A549 (cell line): ENCODE measurements at regions not wholly inside any gene's neighbourhood (a gene's known extent, or its start where the extent isn't known, plus 50 kb on each side); places are given as distances from the start of the nearest gene placed in this dataset.

ENCODE experiments used
- ATAC-seq, 2 experiments: fragments of 200-7000 bp in 1 of 2; fragments of >200 bp in 1 of 2; cut with Nextera tagmentation in 1 of 2; cut with Tn5 transposase in 1 of 2; 3 replicates each; pipeline versions ENCODE4 v1.8.0 to v1.9.1; 2018 to 2020; ENCODE audit warnings: mild to moderate bottlenecking in 1 of 2, moderate library complexity in 1 of 2
- CTCF ChIA-PET: fragments of 300-600 bp; sonication (Branson Sonifier 250); formaldehyde crosslinking; extraction: SDS; loops from one replicate; lab custom pipeline; 2021; ENCODE audit warnings: antibody characterized with exemption, inconsistent platforms; lab: Yijun Ruan, JAX
- POLR2A ChIA-PET: fragments of 350-600 bp; formaldehyde crosslinking; extraction: SDS; loops from one replicate; lab custom pipeline; 2021; ENCODE audit warnings: antibody characterized with exemption, inconsistent platforms; lab: Yijun Ruan, JAX
- DNase-seq, 2 experiments: peaks; one replicate each; pipeline versions ENCODE4 v3.0.0 to v3.0.0-alpha.2; 2011 to 2016; ENCODE audit warnings: low read depth in 1 of 2, low spot score in 1 of 2
- FAIRE-seq: peaks from 2 replicates; lab custom pipeline; 2011; peaks lifted over from hg19 to GRCh38; lab: Jason Lieb, UNC
- H3K27ac ChIP-seq, 2 experiments: fragments of >200 bp; sonication (Bioruptor Twin); formaldehyde crosslinking; 3 replicates each; pipeline ENCODE4 v1.5.1; 2016 to 2017
- H3K4me1 ChIP-seq: fragments of >200 bp; sonication (Bioruptor Twin); formaldehyde crosslinking; 3 replicates; pipeline ENCODE4 v1.6.1; 2016
- H3K4me2 ChIP-seq: fragments of >200 bp; sonication (Bioruptor Twin); formaldehyde crosslinking; 3 replicates; pipeline ENCODE4 v1.6.1; 2016
- H3K4me3 ChIP-seq: fragments of >200 bp; sonication (Bioruptor Twin); formaldehyde crosslinking; 3 replicates; pipeline ENCODE4 v1.5.1; 2016
- H3K9me3 ChIP-seq: fragments of >200 bp; sonication (Bioruptor Twin); formaldehyde crosslinking; 3 replicates; pipeline ENCODE4 v1.6.1; 2016
- CBX8 ChIP-seq: fragments of 200-600 bp; sonication (generic); IDR thresholded peaks from 2 replicates; pipeline ENCODE4 v1.6.1; 2016
- CHD2 ChIP-seq: fragments of 150-350 bp; IDR thresholded peaks from 2 replicates; pipeline ENCODE4 v1.6.1; 2014; ENCODE audit warnings: low read length; ENCODE audit not compliant: partially characterized antibody
- EHMT2 ChIP-seq: fragments of 200-600 bp; sonication (generic); IDR thresholded peaks from 2 replicates; pipeline ENCODE4 v1.6.1; 2016; ENCODE audit warnings: antibody characterized with exemption, low read depth, mild to moderate bottlenecking, moderate library complexity
- EP300 ChIP-seq, 2 experiments: fragments of >200 bp; sonication (Bioruptor Twin); formaldehyde crosslinking; IDR thresholded peaks; 2 replicates in 1 of 2; 3 replicates in 1 of 2; pipeline ENCODE4 v1.6.1; 2016 to 2017
- FOSB ChIP-seq: fragments of 250-450 bp; sonication (Bioruptor Pico); IDR thresholded peaks from 2 replicates; pipeline ENCODE4 v1.5.0; 2020; ENCODE audit warnings: mild to moderate bottlenecking, moderate library complexity
- FOSL2 ChIP-seq, 2 experiments: fragments of 450-650 bp in 1 of 2; fragments of >200 bp in 1 of 2; sonication (Bioruptor Twin) in 1 of 2; formaldehyde crosslinking; IDR thresholded peaks; 2 replicates each; pipeline versions ENCODE4 v1.5.0 to v1.6.1; 2016 to 2020; ENCODE audit warnings: mild to moderate bottlenecking in 1 of 2, moderate library complexity in 1 of 2
- GATA3 ChIP-seq: IDR thresholded peaks from 2 replicates; pipeline ENCODE4 v1.6.1; 2012; ENCODE audit warnings: borderline replicate concordance
- HEYL ChIP-seq: fragments of 250-450 bp; sonication (Bioruptor Pico); IDR thresholded peaks from 2 replicates; pipeline ENCODE4 v1.8.0; 2021; ENCODE audit warnings: mild to moderate bottlenecking, moderate library complexity
- HOXB5 ChIP-seq: fragments of 250-450 bp; sonication (Bioruptor Pico); IDR thresholded peaks from 2 replicates; pipeline ENCODE4 v1.5.0; 2020; ENCODE audit warnings: mild to moderate bottlenecking, moderate library complexity
- MAFK ChIP-seq: fragments of 450-650 bp; IDR thresholded peaks from 2 replicates; pipeline ENCODE4 v1.6.1; 2014; ENCODE audit not compliant: partially characterized antibody
- NR3C1 ChIP-seq: fragments of >200 bp; sonication (Bioruptor Twin); formaldehyde crosslinking; IDR thresholded peaks from 3 replicates; pipeline ENCODE4 v1.6.1; 2017
- PHF8 ChIP-seq: fragments of 200-600 bp; sonication (generic); IDR thresholded peaks from 2 replicates; pipeline ENCODE4 v1.6.1; 2016; ENCODE audit warnings: low read depth, mild to moderate bottlenecking, antibody characterized with exemption, moderate library complexity, borderline replicate concordance
- POLR2A ChIP-seq: IDR thresholded peaks from 2 replicates; pipeline ENCODE4 v1.6.1; 2012; ENCODE audit warnings: mild to moderate bottlenecking, low read length
- RAD21 ChIP-seq, 2 experiments: fragments of >200 bp in 1 of 2; sonication (Bioruptor Twin) in 1 of 2; formaldehyde crosslinking in 1 of 2; IDR thresholded peaks in 1 of 2; conservative IDR thresholded peaks in 1 of 2; 2 replicates in 1 of 2; 3 replicates in 1 of 2; pipeline ENCODE4 v1.6.1; 2012 to 2018; ENCODE audit warnings: inconsistent platforms in 1 of 2
- RARB ChIP-seq: fragments of 250-450 bp; sonication (Bioruptor Pico); IDR thresholded peaks from 2 replicates; pipeline ENCODE4 v1.8.0; 2021; ENCODE audit warnings: mild to moderate bottlenecking, moderate library complexity
- RFX5 ChIP-seq: fragments of 450-650 bp; IDR thresholded peaks from 2 replicates; pipeline ENCODE4 v1.7.1; 2014; ENCODE audit warnings: antibody characterized with exemption, mild to moderate bottlenecking, moderate library complexity
- SMC3 ChIP-seq: fragments of >200 bp; sonication (Bioruptor Twin); formaldehyde crosslinking; IDR thresholded peaks from 3 replicates; pipeline ENCODE4 v1.6.1; 2018; ENCODE audit warnings: inconsistent platforms
- SREBF2 ChIP-seq: fragments of 450-650 bp; IDR thresholded peaks from 2 replicates; pipeline ENCODE4 v1.6.1; 2014; ENCODE audit warnings: mild to moderate bottlenecking, moderate library complexity
- TFCP2L1 ChIP-seq: fragments of 250-450 bp; sonication (Bioruptor Pico); IDR thresholded peaks from 2 replicates; pipeline ENCODE4 v1.5.0; 2021; ENCODE audit warnings: mild to moderate bottlenecking
- ZSCAN20 ChIP-seq: fragments of 250-450 bp; sonication (Bioruptor Pico); IDR thresholded peaks from 2 replicates; pipeline ENCODE4 v1.8.0; 2022; ENCODE audit warnings: mild to moderate bottlenecking, moderate library complexity
- WGBS: methylation state at CpG from one replicate; pipeline ENCODE4 v1.1.6; 2017; ENCODE audit errors: missing lambda C conversion rate; 5-methylcytosine and 5-hydroxymethylcytosine counted together
- TF ChIP-seq, protein P1 (sequence below): fragments of >200 bp; sonication (Bioruptor Twin); formaldehyde crosslinking; IDR thresholded peaks from 3 replicates; pipeline ENCODE4 v1.5.1; 2016
- TF ChIP-seq, protein P2 (sequence below): fragments of 450-650 bp; IDR thresholded peaks from 2 replicates; pipeline ENCODE4 v1.6.1; 2014; ENCODE audit warnings: antibody characterized with exemption
- TF ChIP-seq, protein P3 (sequence below): fragments of >200 bp; sonication (Bioruptor Twin); formaldehyde crosslinking; IDR thresholded peaks from 2 replicates; pipeline ENCODE4 v1.6.1; 2016
- TF ChIP-seq, protein P4 (sequence below): fragments of 250-450 bp; sonication (Bioruptor Pico); IDR thresholded peaks from 2 replicates; pipeline ENCODE4 v1.5.0; 2021; ENCODE audit warnings: mild to moderate bottlenecking, moderate library complexity, borderline replicate concordance

DNA sequence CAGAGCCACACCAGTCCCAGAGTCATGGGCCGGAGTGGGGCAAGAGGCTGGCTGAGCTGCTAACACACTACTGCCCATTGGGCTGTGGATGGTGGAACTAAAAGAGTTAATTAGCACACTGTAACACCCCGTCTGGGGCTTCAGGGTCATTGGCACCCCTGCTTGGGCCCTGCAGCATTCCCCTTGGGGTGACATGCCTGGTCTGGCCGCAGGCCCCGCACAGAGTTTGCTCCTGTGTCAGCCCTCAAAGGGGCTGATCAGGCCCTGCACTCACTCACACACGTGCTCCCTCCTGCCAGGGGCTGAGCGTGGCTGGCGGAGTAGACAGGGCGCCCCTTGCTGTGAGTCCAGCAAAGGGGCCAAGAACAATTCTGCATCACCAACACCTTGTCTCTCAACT lies 1499.6 kb upstream of the TMEM132C start:
- no peaks in the 10 kb centered on the region for H3K4me1 ChIP-seq
- DNase-seq (no peak), FAIRE-seq (no peak), ATAC-seq (no peak)
- no peak overlapping the region for H3K27ac ChIP-seq
- POLR2A ChIA-PET = no interaction called here
- no peaks in the 10 kb centered on the region for H3K9me3 ChIP-seq
- CTCF ChIA-PET = no interaction called here
- 15% methylated on average over 7 of the region's 8 CpGs for whole genome bisulfite sequencing
- no peak overlapping the region for H3K4me2 ChIP-seq
- H3K4me3 ChIP-seq = no peak overlapping the region
- TF ChIP-seq, protein P1, sequence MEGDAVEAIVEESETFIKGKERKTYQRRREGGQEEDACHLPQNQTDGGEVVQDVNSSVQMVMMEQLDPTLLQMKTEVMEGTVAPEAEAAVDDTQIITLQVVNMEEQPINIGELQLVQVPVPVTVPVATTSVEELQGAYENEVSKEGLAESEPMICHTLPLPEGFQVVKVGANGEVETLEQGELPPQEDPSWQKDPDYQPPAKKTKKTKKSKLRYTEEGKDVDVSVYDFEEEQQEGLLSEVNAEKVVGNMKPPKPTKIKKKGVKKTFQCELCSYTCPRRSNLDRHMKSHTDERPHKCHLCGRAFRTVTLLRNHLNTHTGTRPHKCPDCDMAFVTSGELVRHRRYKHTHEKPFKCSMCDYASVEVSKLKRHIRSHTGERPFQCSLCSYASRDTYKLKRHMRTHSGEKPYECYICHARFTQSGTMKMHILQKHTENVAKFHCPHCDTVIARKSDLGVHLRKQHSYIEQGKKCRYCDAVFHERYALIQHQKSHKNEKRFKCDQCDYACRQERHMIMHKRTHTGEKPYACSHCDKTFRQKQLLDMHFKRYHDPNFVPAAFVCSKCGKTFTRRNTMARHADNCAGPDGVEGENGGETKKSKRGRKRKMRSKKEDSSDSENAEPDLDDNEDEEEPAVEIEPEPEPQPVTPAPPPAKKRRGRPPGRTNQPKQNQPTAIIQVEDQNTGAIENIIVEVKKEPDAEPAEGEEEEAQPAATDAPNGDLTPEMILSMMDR = no peak
- TF ChIP-seq CBX8 (no peak), HOXB5 (no peak), TFCP2L1 (no peak), RFX5 (no peak), HEYL (no peak), RARB (CRISPR knock-in tag) (no peak), CHD2 (no peak)

DNA sequence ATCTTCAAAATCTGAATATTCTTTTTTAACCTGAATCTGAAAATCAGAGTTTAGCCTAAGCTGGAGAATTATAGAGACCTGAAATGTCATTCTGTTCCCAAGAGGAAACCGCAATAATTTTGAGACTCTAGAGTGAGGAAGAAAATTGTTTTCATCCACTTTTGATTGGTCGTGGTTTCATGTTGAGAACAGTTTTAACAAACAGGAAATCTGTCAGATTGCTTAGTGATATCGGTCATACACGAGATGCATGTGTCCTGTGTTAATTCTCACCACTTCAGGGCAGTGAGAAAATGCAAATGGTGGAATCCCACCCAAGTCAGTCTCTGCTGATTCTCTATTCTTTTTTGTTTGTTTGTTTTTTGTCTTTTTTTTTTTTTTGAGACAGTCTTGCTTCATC lies 1498.5 kb upstream of the TMEM132C start:
- FAIRE-seq = no peak
- no peak overlapping the region for H3K4me3 ChIP-seq
- H3K27ac ChIP-seq = no peak overlapping the region
- 16% methylated on average over 4 of the region's 4 CpGs for WGBS
- no peak for DNase-seq
- ATAC-seq = no peak
- TF ChIP-seq, protein P2, sequence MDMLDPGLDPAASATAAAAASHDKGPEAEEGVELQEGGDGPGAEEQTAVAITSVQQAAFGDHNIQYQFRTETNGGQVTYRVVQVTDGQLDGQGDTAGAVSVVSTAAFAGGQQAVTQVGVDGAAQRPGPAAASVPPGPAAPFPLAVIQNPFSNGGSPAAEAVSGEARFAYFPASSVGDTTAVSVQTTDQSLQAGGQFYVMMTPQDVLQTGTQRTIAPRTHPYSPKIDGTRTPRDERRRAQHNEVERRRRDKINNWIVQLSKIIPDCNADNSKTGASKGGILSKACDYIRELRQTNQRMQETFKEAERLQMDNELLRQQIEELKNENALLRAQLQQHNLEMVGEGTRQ = no peak
- no peak for TF ChIP-seq PHF8
- no peak for TF ChIP-seq POLR2A
- TF ChIP-seq EP300 (IDR thresholded peaks at IDR 0.05) = no peak
- TF ChIP-seq FOSL2 (IDR thresholded peaks at IDR 0.05) = no peak
- no peak for TF ChIP-seq FOSL2 (CRISPR knock-in tag; IDR thresholded peaks at IDR 0.05)
- no peak for TF ChIP-seq FOSB (CRISPR knock-in tag)
- TF ChIP-seq MAFK = no peak
- no peak for TF ChIP-seq RAD21 (conservative IDR thresholded peaks at IDR 0.05 in 1 of 2, IDR thresholded peaks at IDR 0.05 in 1 of 2)
- no peak for TF ChIP-seq NR3C1
- no peak for TF ChIP-seq HOXB5
- no peak for TF ChIP-seq SMC3
- TF ChIP-seq, protein P1 = no peak
- TF ChIP-seq, protein P3, sequence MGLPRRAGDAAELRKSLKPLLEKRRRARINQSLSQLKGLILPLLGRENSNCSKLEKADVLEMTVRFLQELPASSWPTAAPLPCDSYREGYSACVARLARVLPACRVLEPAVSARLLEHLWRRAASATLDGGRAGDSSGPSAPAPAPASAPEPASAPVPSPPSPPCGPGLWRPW = no peak
- TF ChIP-seq EHMT2 = no peak
- TF ChIP-seq, protein P4, sequence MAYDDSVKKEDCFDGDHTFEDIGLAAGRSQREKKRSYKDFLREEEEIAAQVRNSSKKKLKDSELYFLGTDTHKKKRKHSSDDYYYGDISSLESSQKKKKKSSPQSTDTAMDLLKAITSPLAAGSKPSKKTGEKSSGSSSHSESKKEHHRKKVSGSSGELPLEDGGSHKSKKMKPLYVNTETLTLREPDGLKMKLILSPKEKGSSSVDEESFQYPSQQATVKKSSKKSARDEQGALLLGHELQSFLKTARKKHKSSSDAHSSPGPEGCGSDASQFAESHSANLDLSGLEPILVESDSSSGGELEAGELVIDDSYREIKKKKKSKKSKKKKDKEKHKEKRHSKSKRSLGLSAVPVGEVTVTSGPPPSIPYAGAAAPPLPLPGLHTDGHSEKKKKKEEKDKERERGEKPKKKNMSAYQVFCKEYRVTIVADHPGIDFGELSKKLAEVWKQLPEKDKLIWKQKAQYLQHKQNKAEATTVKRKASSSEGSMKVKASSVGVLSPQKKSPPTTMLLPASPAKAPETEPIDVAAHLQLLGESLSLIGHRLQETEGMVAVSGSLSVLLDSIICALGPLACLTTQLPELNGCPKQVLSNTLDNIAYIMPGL (CRISPR knock-in tag) = no peak
- no peak for TF ChIP-seq GATA3
- TF ChIP-seq SREBF2 = no peak
- no peak for TF ChIP-seq RARB (CRISPR knock-in tag)
- no peak for TF ChIP-seq ZSCAN20 (CRISPR knock-in tag)
- POLR2A ChIA-PET = no interaction called here
- no peak overlapping the region for H3K4me2 ChIP-seq
- no peaks in the 10 kb centered on the region for H3K9me3 ChIP-seq
- H3K4me1 ChIP-seq = no peaks in the 10 kb centered on the region
- CTCF ChIA-PET = interaction anchor here (1.1 kb wide), 1 partner anchor 613 kb away, joined by 4 read pairs; no protein-coding TSS in a partner anchor
